ENCODE measurements at regions not wholly inside any gene's neighbourhood (a gene's known extent, or its start where the extent isn't known, plus 50 kb on each side); places are given as distances from the start of the nearest gene placed in this dataset.

GRCh38 chr13:73224703-73225102, 165.9 kb downstream of the KLF5 start:
- DNase-seq: no peak

- DNase-seq: no peak
Measured at GRCh38 chr13:73223372-73223781, 164.6 kb downstream of the KLF5 start.

- no peak for DNase-seq
Measured at GRCh38 chr13:73222627-73223305, 164.0 kb downstream of the KLF5 start.

- DNase-seq: no peak
Measured at GRCh38 chr13:73220966-73221720, 162.3 kb downstream of the KLF5 start.

GRCh38 chr13:73218181-73218580, 159.4 kb downstream of the KLF5 start:
- DNase-seq: no peak

GRCh38 chr13:73216381-73216831, 157.6 kb downstream of the KLF5 start:
- no peak for DNase-seq

GRCh38 chr13:73215823-73216222, 157.0 kb downstream of the KLF5 start:
- DNase-seq: no peak

- DNase-seq: no peak
Measured at GRCh38 chr13:73212482-73212881, 153.7 kb downstream of the KLF5 start.

- no peak for DNase-seq
Measured at GRCh38 chr13:73210218-73210883, 151.5 kb downstream of the KLF5 start.

- DNase-seq: no peak
Measured at GRCh38 chr13:73204952-73205351, 146.1 kb downstream of the KLF5 start.

- DNase-seq: no peak
Measured at GRCh38 chr13:73201626-73202025, 142.8 kb downstream of the KLF5 start.

GRCh38 chr13:73198991-73199411, 140.2 kb downstream of the KLF5 start:
- no peak for DNase-seq

- DNase-seq: no peak
Measured at GRCh38 chr13:73195091-73195490, 136.3 kb downstream of the KLF5 start.

GRCh38 chr13:73194310-73194709, 135.5 kb downstream of the KLF5 start:
- no peak for DNase-seq

GRCh38 chr13:73193554-73193953, 134.7 kb downstream of the KLF5 start:
- no peak for DNase-seq

GRCh38 chr13:73190477-73190876, 131.7 kb downstream of the KLF5 start:
- no peak for DNase-seq

GRCh38 chr13:73189776-73190175, 131.0 kb downstream of the KLF5 start:
- DNase-seq: no peak

- DNase-seq: no peak
Measured at GRCh38 chr13:73189362-73189761, 130.6 kb downstream of the KLF5 start.

- DNase-seq: no peak
Measured at GRCh38 chr13:73187106-73187505, 128.3 kb downstream of the KLF5 start.

GRCh38 chr13:73179650-73180274, 121.0 kb downstream of the KLF5 start:
- no peak for DNase-seq

- no peak for DNase-seq
Measured at GRCh38 chr13:73177916-73178565, 119.2 kb downstream of the KLF5 start.

GRCh38 chr13:73177017-73177416, 118.2 kb downstream of the KLF5 start:
- no peak for DNase-seq
